ENCODE measurements at regions not wholly inside any gene's neighbourhood (a gene's known extent, or its start where the extent isn't known, plus 50 kb on each side); places are given as distances from the start of the nearest gene placed in this dataset.

GRCh38 chr14:103204852-103205540 lies 81.7 kb downstream of the TNFAIP2 start:
- no peak for TF ChIP-seq ZNF781 (CRISPR knock-in tag; IDR thresholded peaks at IDR 0.05; ENCODE audit: borderline replicate concordance, not compliant biosample characterization)
- TF ChIP-seq POLR2AphosphoS5 (IDR thresholded peaks at IDR 0.05; ENCODE audit: low read depth, low read length), result no peak
- TF ChIP-seq FOXK1 (CRISPR knock-in tag; IDR thresholded peaks at IDR 0.05; ENCODE audit: borderline replicate concordance, low read depth), result no peak
- no peak for TF ChIP-seq REST (IDR thresholded peaks at IDR 0.05; ENCODE audit: borderline replicate concordance in 1 of 2, low read depth in 1 of 2, low read length in 2 of 2)
- no peak for TF ChIP-seq CTCF (CRISPR knock-in tag; IDR thresholded peaks at IDR 0.05)
- no peak for TF ChIP-seq LCORL (IDR thresholded peaks at IDR 0.05)
- TF ChIP-seq LCORL (CRISPR knock-in tag; IDR thresholded peaks at IDR 0.05), result no peak
- no peak for TF ChIP-seq MXI1 (IDR thresholded peaks at IDR 0.05; ENCODE audit: borderline replicate concordance, low read depth, low read length)
- no peak for TF ChIP-seq RFX5 (IDR thresholded peaks at IDR 0.05; ENCODE audit: low read depth, low read length)
- TF ChIP-seq THAP11 (CRISPR knock-in tag; IDR thresholded peaks at IDR 0.05), result no peak
- TF ChIP-seq, protein P1, sequence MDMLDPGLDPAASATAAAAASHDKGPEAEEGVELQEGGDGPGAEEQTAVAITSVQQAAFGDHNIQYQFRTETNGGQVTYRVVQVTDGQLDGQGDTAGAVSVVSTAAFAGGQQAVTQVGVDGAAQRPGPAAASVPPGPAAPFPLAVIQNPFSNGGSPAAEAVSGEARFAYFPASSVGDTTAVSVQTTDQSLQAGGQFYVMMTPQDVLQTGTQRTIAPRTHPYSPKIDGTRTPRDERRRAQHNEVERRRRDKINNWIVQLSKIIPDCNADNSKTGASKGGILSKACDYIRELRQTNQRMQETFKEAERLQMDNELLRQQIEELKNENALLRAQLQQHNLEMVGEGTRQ (IDR thresholded peaks at IDR 0.05; ENCODE audit: low read depth, low read length), result no peak
- TF ChIP-seq, protein P1 (CRISPR knock-in tag; IDR thresholded peaks at IDR 0.05; ENCODE audit: borderline replicate concordance), result no peak
- TF ChIP-seq ZNF460 (CRISPR knock-in tag; IDR thresholded peaks at IDR 0.05; ENCODE audit: borderline replicate concordance), result no peak
- TF ChIP-seq MTA3 (CRISPR knock-in tag; IDR thresholded peaks at IDR 0.05), result no peak
- TF ChIP-seq ELF4 (CRISPR knock-in tag; IDR thresholded peaks at IDR 0.05; ENCODE audit: borderline replicate concordance), result no peak
- no peak for TF ChIP-seq MAZ (IDR thresholded peaks at IDR 0.05; ENCODE audit: borderline replicate concordance, low read depth, low read length)
- no peak for TF ChIP-seq MAZ (CRISPR knock-in tag; IDR thresholded peaks at IDR 0.05; ENCODE audit: low read depth)

Measured in HepG2 (cell line).